Central memory CD4-positive, alpha-beta T cell (primary cell): ENCODE measurements at regions not wholly inside any gene's neighbourhood (a gene's known extent, or its start where the extent isn't known, plus 50 kb on each side); places are given as distances from the start of the nearest gene placed in this dataset.

Source experiments
- DNase-seq: peaks from one replicate; pipeline ENCODE4 v3.0.0; 2022

- DNase-seq = no peak
Measured at GRCh38 chr5:52731274-52732027, 56.3 kb upstream of the ITGA1 start.

GRCh38 chr5:52734557-52734956 is 53.2 kb upstream of the ITGA1 start:
- no peak for DNase-seq

- DNase-seq = no peak
Measured at GRCh38 chr5:52735139-52735538, 52.6 kb upstream of the ITGA1 start.
